Neural progenitor cell (in vitro differentiated cells): ENCODE measurements at regions not wholly inside any gene's neighbourhood (a gene's known extent, or its start where the extent isn't known, plus 50 kb on each side); places are given as distances from the start of the nearest gene placed in this dataset.

Experiments
- EZH2 ChIP-seq: fragments of 200-600 bp; sonication (generic); IDR thresholded peaks from 2 replicates; pipeline ENCODE4 v1.6.1; 2017; ENCODE audit warnings: antibody characterized with exemption, mild to moderate bottlenecking, moderate library complexity
- EZH2phosphoT487 ChIP-seq: fragments of 200-600 bp; sonication (generic); IDR thresholded peaks from 2 replicates; pipeline ENCODE4 v1.6.1; 2017; ENCODE audit warnings: antibody characterized with exemption
- TF ChIP-seq, protein P1 (sequence below): fragments of 200-600 bp; sonication (generic); IDR thresholded peaks from 2 replicates; pipeline ENCODE4 v1.5.1; 2017; ENCODE audit warnings: antibody characterized with exemption, mild to moderate bottlenecking

DNA sequence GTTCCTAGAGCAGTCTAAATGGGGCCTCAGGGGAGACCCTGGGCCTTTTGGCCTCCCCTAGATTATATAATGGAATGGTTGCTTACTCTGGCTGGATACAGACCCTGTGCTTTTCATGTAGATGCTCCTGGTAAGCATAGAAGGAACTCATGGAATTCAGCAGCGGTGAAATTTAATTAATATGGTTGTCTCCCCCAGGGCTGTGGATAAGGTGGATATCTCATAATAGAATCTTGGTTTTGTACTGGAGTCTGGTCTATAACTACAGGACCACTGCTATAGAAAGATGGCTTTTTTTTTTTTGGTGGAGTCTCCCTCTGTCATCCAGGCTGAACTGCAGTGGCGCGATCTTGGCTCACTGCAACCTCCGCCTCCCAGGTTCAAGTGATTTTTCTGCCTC lies 84.5 kb downstream of the HRH4 start:
- TF ChIP-seq, protein P1, sequence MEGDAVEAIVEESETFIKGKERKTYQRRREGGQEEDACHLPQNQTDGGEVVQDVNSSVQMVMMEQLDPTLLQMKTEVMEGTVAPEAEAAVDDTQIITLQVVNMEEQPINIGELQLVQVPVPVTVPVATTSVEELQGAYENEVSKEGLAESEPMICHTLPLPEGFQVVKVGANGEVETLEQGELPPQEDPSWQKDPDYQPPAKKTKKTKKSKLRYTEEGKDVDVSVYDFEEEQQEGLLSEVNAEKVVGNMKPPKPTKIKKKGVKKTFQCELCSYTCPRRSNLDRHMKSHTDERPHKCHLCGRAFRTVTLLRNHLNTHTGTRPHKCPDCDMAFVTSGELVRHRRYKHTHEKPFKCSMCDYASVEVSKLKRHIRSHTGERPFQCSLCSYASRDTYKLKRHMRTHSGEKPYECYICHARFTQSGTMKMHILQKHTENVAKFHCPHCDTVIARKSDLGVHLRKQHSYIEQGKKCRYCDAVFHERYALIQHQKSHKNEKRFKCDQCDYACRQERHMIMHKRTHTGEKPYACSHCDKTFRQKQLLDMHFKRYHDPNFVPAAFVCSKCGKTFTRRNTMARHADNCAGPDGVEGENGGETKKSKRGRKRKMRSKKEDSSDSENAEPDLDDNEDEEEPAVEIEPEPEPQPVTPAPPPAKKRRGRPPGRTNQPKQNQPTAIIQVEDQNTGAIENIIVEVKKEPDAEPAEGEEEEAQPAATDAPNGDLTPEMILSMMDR: no peak
- TF ChIP-seq EZH2phosphoT487 (no peak), EZH2 (no peak)
